SK-N-MC (cell line): ENCODE measurements at regions not wholly inside any gene's neighbourhood (a gene's known extent, or its start where the extent isn't known, plus 50 kb on each side); places are given as distances from the start of the nearest gene placed in this dataset.
"Not testable (repeated sequence)": the region's sequence is repeated elsewhere in the genome, so short reads cannot be mapped to it uniquely, and the experiment has no call there.

Experiments used
- DNase-seq: peaks from one replicate; pipeline ENCODE4 v3.0.0-alpha.2; 2011; ENCODE audit warnings: low read depth, low spot score
- H3K27ac ChIP-seq: fragments of 200-600 bp; sonication (generic); 2 replicates; pipeline ENCODE4 v1.5.1; 2016; ENCODE audit warnings: mixed run types
- H3K36me3 ChIP-seq: fragments of 200-600 bp; sonication (generic); 2 replicates; pipeline ENCODE4 v1.6.1; 2017; ENCODE audit warnings: antibody characterized with exemption, low read length, mixed read lengths; ENCODE audit not compliant: insufficient read depth
- H3K4me3 ChIP-seq: fragments of 200-600 bp; sonication (generic); 2 replicates; pipeline ENCODE4 v1.5.1; 2016
- H3K9ac ChIP-seq: fragments of 200-600 bp; sonication (generic); 2 replicates; pipeline ENCODE4 v1.8.0; 2017; ENCODE audit warnings: mixed run types, mixed read lengths; ENCODE audit not compliant: insufficient read length
- H3K9me3 ChIP-seq: fragments of 200-600 bp; sonication (generic); 2 replicates; pipeline ENCODE4 v1.6.1; 2017; ENCODE audit warnings: low read depth, mild to moderate bottlenecking, antibody characterized with exemption, low read length, moderate library complexity, mixed read lengths
- EZH2 ChIP-seq: fragments of 200-600 bp; sonication (generic); IDR thresholded peaks from one replicate; pipeline ENCODE4 v1.6.1; 2017; ENCODE audit warnings: antibody characterized with exemption
- FOXP2 ChIP-seq: optimal IDR thresholded peaks from 2 replicates; pipeline ENCODE3; 2011; ENCODE audit warnings: mild to moderate bottlenecking, moderate library complexity; ENCODE audit not compliant: insufficient read depth; ENCODE audit errors: extremely low read length, control extremely low read depth
- POLR2AphosphoS5 ChIP-seq: IDR thresholded peaks from 2 replicates; pipeline ENCODE4 v1.6.1; 2012; ENCODE audit warnings: mild to moderate bottlenecking, low read depth, low read length, borderline replicate concordance

DNA sequence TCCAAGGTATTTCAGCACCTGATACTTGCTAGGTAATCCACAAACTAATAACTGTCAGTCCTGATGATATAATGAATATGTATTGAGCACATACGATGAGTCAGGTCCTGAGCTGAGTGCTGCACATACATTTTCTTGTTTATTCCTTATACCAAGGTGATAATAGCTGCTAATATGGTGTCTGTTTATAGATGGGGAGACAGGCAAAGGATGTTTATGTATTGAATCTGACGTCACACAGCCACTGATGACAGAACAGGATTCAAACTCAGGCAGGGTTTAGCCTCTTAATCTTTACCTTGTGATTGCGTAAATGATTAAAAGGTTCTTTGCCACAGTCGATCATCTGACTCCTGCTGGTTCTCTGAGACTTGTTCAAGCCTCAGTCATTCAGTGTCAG is 609.9 kb upstream of the CPEB2 start:
- no peak overlapping the region for H3K27ac ChIP-seq
- TF ChIP-seq POLR2AphosphoS5, result no peak
- TF ChIP-seq FOXP2, result no peak
- no peak for TF ChIP-seq EZH2
- no peak overlapping the region for H3K4me3 ChIP-seq
- no peak overlapping the region for H3K9ac ChIP-seq
- no peak for DNase-seq
- no peaks in the 10 kb centered on the region for H3K36me3 ChIP-seq
- H3K9me3 ChIP-seq, result no peaks in the 10 kb centered on the region

DNA sequence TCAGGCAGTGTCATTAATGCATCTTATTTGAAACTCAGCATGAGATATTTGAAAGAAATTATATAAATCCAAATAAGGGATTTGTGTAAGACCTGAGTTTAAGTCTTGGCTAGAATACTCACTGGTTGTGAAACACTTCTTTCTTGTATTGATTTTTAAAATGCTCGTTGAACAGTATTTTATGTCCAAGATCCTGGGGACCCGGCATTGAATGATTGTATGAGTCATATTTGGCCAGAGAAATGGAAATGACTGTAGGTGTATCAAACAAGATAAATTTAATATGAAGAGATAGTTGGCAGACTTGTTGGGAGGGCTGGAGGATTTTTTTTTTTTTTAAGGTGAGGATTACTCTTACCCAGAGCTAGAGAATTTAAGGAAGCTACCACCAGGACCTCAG is 606.1 kb upstream of the CPEB2 start:
- TF ChIP-seq EZH2 (no peak), FOXP2 (no peak), POLR2AphosphoS5 (no peak)
- H3K9me3 ChIP-seq, result no peaks in the 10 kb centered on the region
- no peak overlapping the region for H3K9ac ChIP-seq
- no peak overlapping the region for H3K27ac ChIP-seq
- DNase-seq, result no peak
- no peaks in the 10 kb centered on the region for H3K36me3 ChIP-seq
- no peak overlapping the region for H3K4me3 ChIP-seq

DNA sequence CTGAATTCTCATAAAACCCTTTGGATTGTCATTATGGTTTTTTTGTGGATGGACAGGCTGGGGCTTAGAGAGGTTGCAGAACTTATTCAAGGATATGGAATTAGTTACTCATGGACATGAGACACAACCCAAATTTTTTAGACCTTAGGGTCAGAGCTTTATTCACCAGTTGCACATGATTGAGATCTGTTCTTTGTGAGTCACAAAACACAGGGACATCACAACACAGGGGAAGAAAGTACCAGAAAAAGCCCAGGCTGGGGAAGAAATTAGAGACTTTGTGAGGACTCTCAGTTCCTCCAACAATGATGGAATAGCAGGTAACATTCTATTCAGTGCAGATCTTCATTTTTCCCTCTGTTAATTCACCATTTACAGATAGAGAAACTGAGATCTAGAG is 602.4 kb upstream of the CPEB2 start:
- Histone ChIP-seq H3K9ac (no peak overlapping the region), H3K4me3 (no peak overlapping the region), H3K36me3 (no peaks in the 10 kb centered on the region), H3K9me3 (no peaks in the 10 kb centered on the region), H3K27ac (no peak overlapping the region)
- no peak for DNase-seq
- TF ChIP-seq EZH2 (no peak), FOXP2 (no peak), POLR2AphosphoS5 (no peak)

- no peaks in the 10 kb centered on the region for H3K36me3 ChIP-seq
- H3K9me3 ChIP-seq, result no peaks in the 10 kb centered on the region
- H3K9ac ChIP-seq, result no peak overlapping the region
- no peak overlapping the region for H3K4me3 ChIP-seq
- DNase-seq, result no peak
- TF ChIP-seq FOXP2, result no peak
- no peak for TF ChIP-seq EZH2
- TF ChIP-seq POLR2AphosphoS5, result no peak
- H3K27ac ChIP-seq, result no peak overlapping the region
These were observed 602.0 kb upstream of the CPEB2 start for GRCh38 chr4:14400307-14400706.

DNA sequence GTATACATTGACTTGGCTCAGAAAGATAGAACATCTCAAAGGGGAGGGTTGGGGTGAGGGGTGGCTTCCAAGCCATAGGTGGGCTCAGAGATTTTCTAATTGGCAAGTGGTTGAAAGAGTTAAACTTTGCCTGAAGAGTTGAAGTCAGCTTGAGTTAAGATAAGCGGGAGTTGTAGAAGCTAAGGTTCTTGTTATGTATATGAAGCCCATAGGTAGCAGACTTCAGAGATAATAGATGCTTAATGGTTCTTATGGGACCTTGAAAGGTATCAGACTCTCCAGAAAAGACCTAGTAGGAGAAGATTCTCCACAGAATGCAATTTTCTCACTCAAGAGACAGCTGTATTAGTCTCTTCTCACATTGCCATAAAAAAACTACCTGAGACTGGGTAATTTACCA is 599.1 kb upstream of the CPEB2 start:
- DNase-seq, result no peak
- Histone ChIP-seq H3K9ac (no peak overlapping the region), H3K9me3 (no peaks in the 10 kb centered on the region), H3K36me3 (no peaks in the 10 kb centered on the region), H3K27ac (no peak overlapping the region), H3K4me3 (no peak overlapping the region)
- TF ChIP-seq EZH2, result no peak
- TF ChIP-seq FOXP2, result no peak
- no peak for TF ChIP-seq POLR2AphosphoS5

GRCh38 chr4:14404730-14405129 is 597.6 kb upstream of the CPEB2 start:
- Histone ChIP-seq H3K9ac (no peak overlapping the region), H3K27ac (no peak overlapping the region), H3K36me3 (no peaks in the 10 kb centered on the region), H3K4me3 (no peak overlapping the region), H3K9me3 (no peaks in the 10 kb centered on the region)
- no peak for DNase-seq
- TF ChIP-seq EZH2, result no peak
- no peak for TF ChIP-seq FOXP2
- no peak for TF ChIP-seq POLR2AphosphoS5

DNA sequence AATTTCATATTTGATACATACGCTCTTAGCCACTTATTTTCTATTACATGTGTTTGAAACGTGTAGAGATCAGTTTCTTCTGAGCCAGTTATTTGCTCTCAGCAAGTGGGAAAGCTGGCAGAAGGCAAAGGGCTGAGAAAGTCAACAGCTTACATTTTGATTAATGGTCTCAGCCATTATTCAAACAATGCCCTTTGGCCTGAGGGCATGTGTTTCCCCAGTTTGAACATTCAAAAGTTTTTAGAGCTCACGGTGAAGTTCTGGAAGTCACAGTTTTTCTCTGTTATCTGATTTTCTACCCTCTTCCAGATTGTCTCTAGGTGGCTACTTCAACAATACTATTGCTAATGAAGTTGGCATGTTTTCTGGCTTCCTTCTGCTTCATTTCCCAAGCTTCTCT is 591.8 kb upstream of the CPEB2 start:
- no peak for DNase-seq
- Histone ChIP-seq H3K9ac (no peak overlapping the region), H3K9me3 (no peaks in the 10 kb centered on the region), H3K27ac (no peak overlapping the region), H3K4me3 (no peak overlapping the region), H3K36me3 (no peaks in the 10 kb centered on the region)
- TF ChIP-seq FOXP2, result no peak
- TF ChIP-seq EZH2, result no peak
- no peak for TF ChIP-seq POLR2AphosphoS5

- no peak overlapping the region for H3K27ac ChIP-seq
- no peak for DNase-seq
These were observed 587.1 kb upstream of the CPEB2 start for GRCh38 chr4:14415146-14415545.

DNA sequence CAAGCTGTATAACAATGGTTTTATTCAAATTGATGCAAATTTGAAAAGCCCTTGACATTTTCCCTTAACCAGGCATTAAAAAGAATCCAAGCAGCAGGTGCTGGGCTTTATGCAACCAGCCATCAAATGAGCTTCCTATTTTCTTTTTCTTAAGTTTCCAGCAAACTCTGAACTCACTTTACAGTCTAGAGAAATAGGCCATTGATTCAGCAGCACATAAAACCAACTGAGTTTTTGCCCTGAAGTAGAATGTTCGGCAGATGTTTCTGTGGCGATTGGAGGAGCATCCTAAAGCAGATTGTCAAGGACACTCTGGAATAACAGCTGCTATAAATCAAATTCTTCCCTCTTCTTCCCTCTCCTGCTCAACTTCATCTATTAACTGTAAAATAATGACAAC is 582.8 kb upstream of the CPEB2 start:
- TF ChIP-seq EZH2 (no peak), POLR2AphosphoS5 (no peak), FOXP2 (no peak)
- H3K4me3 ChIP-seq, result no peak overlapping the region

More at GRCh38 chr4:14415146-14415545, 587.1 kb upstream of the CPEB2 start:
- Histone ChIP-seq H3K4me3 (no peak overlapping the region), H3K9me3 (no peaks in the 10 kb centered on the region), H3K9ac (no peak overlapping the region), H3K36me3 (no peaks in the 10 kb centered on the region)
- no peak for TF ChIP-seq POLR2AphosphoS5
- no peak for TF ChIP-seq FOXP2
- TF ChIP-seq EZH2, result no peak

GRCh38 chr4:14426297-14426696 is 576.0 kb upstream of the CPEB2 start:
- not testable (repeated sequence) for H3K36me3 ChIP-seq, H3K9me3 ChIP-seq, H3K4me3 ChIP-seq, H3K9ac ChIP-seq, DNase-seq, H3K27ac ChIP-seq

More for the DNA sequence above, 582.8 kb upstream of the CPEB2 start:
- Histone ChIP-seq H3K9ac (no peak overlapping the region), H3K9me3 (no peaks in the 10 kb centered on the region), H3K36me3 (no peaks in the 10 kb centered on the region), H3K27ac (no peak overlapping the region)
- DNase-seq, result no peak
